Body of pancreas (tissue), 4 donors: ENCODE measurements at regions not wholly inside any gene's neighbourhood (a gene's known extent, or its start where the extent isn't known, plus 50 kb on each side); places are given as distances from the start of the nearest gene placed in this dataset.

Experiments used
- POLR2A ChIP-seq, 3 donors: fragments of 450-650 bp; IDR thresholded peaks; one replicate each; pipeline ENCODE4 v1.6.1; 2016; ENCODE audit warnings: antibody characterized with exemption in 3 of 3, mild to moderate bottlenecking in 2 of 3
- TF ChIP-seq, protein P1 (sequence below), 7 experiments: fragments of 450-650 bp in 4 of 7; fragments of 200-600 bp in 3 of 7; sonication (generic) in 3 of 7; IDR thresholded peaks; one replicate each; pipeline ENCODE4 v1.5.1; 2016 to 2019; ENCODE audit warnings: antibody characterized with exemption in 7 of 7

DNA sequence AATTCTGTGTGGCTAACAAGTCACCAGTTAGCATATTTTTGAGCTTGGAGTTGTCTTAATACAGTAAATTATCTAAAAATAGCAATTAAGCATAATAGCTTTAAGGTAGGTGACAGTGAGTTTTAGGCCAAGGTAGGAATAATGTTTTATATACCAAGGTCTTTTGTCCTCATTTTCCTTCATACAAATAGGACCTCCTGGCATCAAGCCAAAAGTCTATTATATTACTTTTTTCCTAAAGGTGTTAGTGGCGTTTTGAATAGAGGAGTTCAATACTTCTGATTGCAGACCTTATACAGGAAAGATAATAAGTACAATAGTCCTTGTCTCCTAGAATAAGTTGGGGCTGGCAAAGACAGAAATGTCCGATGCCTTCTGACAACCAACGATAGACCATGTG lies 2277.7 kb downstream of the TP53TG3F start:
- TF ChIP-seq POLR2A (IDR thresholded peaks at IDR 0.05), result no peak
- TF ChIP-seq, protein P1, sequence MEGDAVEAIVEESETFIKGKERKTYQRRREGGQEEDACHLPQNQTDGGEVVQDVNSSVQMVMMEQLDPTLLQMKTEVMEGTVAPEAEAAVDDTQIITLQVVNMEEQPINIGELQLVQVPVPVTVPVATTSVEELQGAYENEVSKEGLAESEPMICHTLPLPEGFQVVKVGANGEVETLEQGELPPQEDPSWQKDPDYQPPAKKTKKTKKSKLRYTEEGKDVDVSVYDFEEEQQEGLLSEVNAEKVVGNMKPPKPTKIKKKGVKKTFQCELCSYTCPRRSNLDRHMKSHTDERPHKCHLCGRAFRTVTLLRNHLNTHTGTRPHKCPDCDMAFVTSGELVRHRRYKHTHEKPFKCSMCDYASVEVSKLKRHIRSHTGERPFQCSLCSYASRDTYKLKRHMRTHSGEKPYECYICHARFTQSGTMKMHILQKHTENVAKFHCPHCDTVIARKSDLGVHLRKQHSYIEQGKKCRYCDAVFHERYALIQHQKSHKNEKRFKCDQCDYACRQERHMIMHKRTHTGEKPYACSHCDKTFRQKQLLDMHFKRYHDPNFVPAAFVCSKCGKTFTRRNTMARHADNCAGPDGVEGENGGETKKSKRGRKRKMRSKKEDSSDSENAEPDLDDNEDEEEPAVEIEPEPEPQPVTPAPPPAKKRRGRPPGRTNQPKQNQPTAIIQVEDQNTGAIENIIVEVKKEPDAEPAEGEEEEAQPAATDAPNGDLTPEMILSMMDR (IDR thresholded peaks at IDR 0.05), result no peak
